SK-N-SH (cell line): ENCODE measurements at regions not wholly inside any gene's neighbourhood (a gene's known extent, or its start where the extent isn't known, plus 50 kb on each side); places are given as distances from the start of the nearest gene placed in this dataset.

ENCODE experiments used
- FOXM1 ChIP-seq: IDR thresholded peaks from 2 replicates; pipeline ENCODE4 v1.4.0; 2012; ENCODE audit warnings: low read depth, mild to moderate bottlenecking
- NRF1 ChIP-seq: IDR thresholded peaks from 2 replicates; pipeline ENCODE4 v1.6.1; 2012; ENCODE audit warnings: low read depth, mild to moderate bottlenecking, low read length
- TCF12 ChIP-seq: IDR thresholded peaks from 2 replicates; pipeline ENCODE4 v1.4.0; 2012
- TF ChIP-seq, protein P1 (sequence below): IDR thresholded peaks from 2 replicates; pipeline ENCODE4 v1.4.0; 2012; ENCODE audit warnings: low read depth, borderline replicate concordance

DNA sequence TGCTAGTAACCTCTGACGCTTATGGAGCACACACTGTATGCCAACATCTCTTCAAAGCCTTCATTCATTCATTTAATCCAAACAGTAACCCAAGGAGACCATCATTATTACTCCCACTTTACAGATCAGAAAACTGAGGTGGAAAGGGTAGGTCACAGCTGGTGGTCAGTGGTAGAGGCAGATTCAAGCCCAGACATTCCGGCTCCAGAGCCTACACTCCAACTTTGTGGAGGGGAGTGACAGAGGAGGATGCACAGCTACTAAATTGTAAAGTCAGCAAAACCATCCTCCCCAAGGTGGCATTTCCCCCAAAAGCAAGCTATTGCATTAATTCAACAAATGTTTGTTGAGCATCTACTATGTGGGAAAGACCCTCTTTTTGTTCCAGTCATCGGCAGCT is 110.5 kb upstream of the CPEB4 start:
- TF ChIP-seq NRF1 = no peak
- no peak for TF ChIP-seq TCF12
- TF ChIP-seq, protein P1, sequence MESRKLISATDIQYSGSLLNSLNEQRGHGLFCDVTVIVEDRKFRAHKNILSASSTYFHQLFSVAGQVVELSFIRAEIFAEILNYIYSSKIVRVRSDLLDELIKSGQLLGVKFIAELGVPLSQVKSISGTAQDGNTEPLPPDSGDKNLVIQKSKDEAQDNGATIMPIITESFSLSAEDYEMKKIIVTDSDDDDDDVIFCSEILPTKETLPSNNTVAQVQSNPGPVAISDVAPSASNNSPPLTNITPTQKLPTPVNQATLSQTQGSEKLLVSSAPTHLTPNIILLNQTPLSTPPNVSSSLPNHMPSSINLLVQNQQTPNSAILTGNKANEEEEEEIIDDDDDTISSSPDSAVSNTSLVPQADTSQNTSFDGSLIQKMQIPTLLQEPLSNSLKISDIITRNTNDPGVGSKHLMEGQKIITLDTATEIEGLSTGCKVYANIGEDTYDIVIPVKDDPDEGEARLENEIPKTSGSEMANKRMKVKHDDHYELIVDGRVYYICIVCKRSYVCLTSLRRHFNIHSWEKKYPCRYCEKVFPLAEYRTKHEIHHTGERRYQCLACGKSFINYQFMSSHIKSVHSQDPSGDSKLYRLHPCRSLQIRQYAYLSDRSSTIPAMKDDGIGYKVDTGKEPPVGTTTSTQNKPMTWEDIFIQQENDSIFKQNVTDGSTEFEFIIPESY = no peak
- TF ChIP-seq FOXM1 = no peak
